ENCODE measurements at regions not wholly inside any gene's neighbourhood (a gene's known extent, or its start where the extent isn't known, plus 50 kb on each side); places are given as distances from the start of the nearest gene placed in this dataset.
"Not testable (repeated sequence)": the region's sequence is repeated elsewhere in the genome, so short reads cannot be mapped to it uniquely, and the experiment has no call there.

DNA sequence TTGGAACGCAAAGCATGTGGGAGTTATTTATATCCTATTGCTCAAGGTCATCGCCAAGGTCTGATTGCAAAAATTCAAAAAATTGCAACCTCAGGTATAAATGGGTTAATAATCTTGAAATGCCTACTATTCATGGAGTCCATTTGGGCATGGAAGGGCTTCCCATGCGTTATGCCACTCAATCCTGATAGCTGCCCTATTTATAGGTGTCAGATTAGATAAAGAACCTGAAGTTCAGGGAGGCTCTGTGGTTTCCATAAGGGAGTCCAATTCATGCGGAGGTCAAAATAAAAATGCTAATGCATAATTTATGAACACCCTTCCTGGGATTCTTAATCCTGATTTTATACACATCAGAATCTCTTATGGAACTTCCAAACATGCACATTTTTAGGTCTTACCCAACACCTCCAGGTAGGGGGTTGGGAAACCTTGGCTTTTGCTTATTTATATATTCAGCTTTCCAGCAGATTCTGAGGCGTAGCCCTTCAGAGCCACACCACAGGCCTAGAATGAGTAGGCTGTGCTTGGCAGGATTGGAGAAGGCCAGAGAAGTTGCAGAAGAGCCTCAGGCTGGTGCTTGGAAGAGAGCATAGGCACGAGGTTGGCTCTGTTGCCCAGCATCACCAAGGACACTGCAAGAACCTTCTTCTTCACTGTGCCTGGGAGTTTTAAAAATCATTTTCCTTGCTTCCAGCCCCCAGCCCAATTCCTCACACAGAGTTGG, 324.4 kb upstream of the CFAP20DC start:
- DNase-seq (ENCODE audit: low spot score) = no peak
- in situ Hi-C loops (cut with MboI; ENCODE audit: low sequenced_read_pairs, unreplicated experiment) = no loop called here
- no peak for TF ChIP-seq CTCF (IDR thresholded peaks at IDR 0.05; ENCODE audit: borderline replicate concordance, control extremely low read depth, extremely low read depth, insufficient read depth, missing control alignments)

- in situ Hi-C loops (cut with MboI; ENCODE audit: low sequenced_read_pairs, unreplicated experiment) = no loop called here
- DNase-seq (ENCODE audit: low spot score) = no peak
- no peak for TF ChIP-seq CTCF (IDR thresholded peaks at IDR 0.05; ENCODE audit: borderline replicate concordance, control extremely low read depth, extremely low read depth, insufficient read depth, missing control alignments)
Observed at GRCh38 chr3:59372346-59372745, 322.5 kb upstream of the CFAP20DC start.

GRCh38 chr3:59368900-59369675, 319.3 kb upstream of the CFAP20DC start:
- no peak for DNase-seq (ENCODE audit: low spot score)
- in situ Hi-C loops (cut with MboI; ENCODE audit: low sequenced_read_pairs, unreplicated experiment) = no loop called here
- TF ChIP-seq CTCF (IDR thresholded peaks at IDR 0.05; ENCODE audit: borderline replicate concordance, control extremely low read depth, extremely low read depth, insufficient read depth, missing control alignments) = no peak

DNA sequence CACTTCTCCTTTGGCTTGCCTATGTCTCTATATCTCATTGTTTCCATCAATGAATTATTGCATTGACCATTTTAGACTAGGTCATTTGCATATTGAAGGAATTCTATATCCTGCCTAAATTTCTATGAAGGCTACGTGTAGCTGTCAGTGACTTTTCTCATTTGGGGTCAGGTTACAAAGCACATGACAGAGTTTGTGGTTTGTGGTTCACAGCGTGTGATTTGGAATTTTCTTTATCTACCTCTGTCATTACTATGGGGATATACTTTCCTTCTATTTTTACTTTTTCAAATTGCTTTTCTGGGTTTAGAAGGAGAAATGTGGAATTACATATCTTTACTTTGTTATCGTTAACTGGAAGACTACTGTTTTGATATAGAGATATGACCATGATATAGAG, 317.3 kb upstream of the CFAP20DC start:
- DNase-seq (ENCODE audit: low spot score) = no peak
- no peak for TF ChIP-seq CTCF (IDR thresholded peaks at IDR 0.05; ENCODE audit: borderline replicate concordance, control extremely low read depth, extremely low read depth, insufficient read depth, missing control alignments)
- in situ Hi-C loops (cut with MboI; ENCODE audit: low sequenced_read_pairs, unreplicated experiment) = no loop called here

- in situ Hi-C loops (cut with MboI; ENCODE audit: low sequenced_read_pairs, unreplicated experiment) = no loop called here
- no peak for TF ChIP-seq CTCF (IDR thresholded peaks at IDR 0.05; ENCODE audit: borderline replicate concordance, control extremely low read depth, extremely low read depth, insufficient read depth, missing control alignments)
- no peak for DNase-seq (ENCODE audit: low spot score)
Observed at GRCh38 chr3:59366218-59366617, 316.4 kb upstream of the CFAP20DC start.

- in situ Hi-C loops (cut with MboI; ENCODE audit: low sequenced_read_pairs, unreplicated experiment) = no loop called here
- TF ChIP-seq CTCF (IDR thresholded peaks at IDR 0.05; ENCODE audit: borderline replicate concordance, control extremely low read depth, extremely low read depth, insufficient read depth, missing control alignments) = no peak
- no peak for DNase-seq (ENCODE audit: low spot score)
Observed at GRCh38 chr3:59364496-59364895, 314.7 kb upstream of the CFAP20DC start.

GRCh38 chr3:59360312-59360711, 310.5 kb upstream of the CFAP20DC start:
- DNase-seq (ENCODE audit: low spot score); in situ Hi-C loops (cut with MboI; ENCODE audit: low sequenced_read_pairs, unreplicated experiment): not testable (repeated sequence)
